A549 (cell line): ENCODE measurements at regions not wholly inside any gene's neighbourhood (a gene's known extent, or its start where the extent isn't known, plus 50 kb on each side); places are given as distances from the start of the nearest gene placed in this dataset.

ENCODE experiments used
- ATAC-seq, 2 experiments: fragments of 200-7000 bp in 1 of 2; fragments of >200 bp in 1 of 2; cut with Nextera tagmentation in 1 of 2; cut with Tn5 transposase in 1 of 2; 3 replicates each; pipeline versions ENCODE4 v1.8.0 to v1.9.1; 2018 to 2020; ENCODE audit warnings: mild to moderate bottlenecking in 1 of 2, moderate library complexity in 1 of 2
- CTCF ChIA-PET: fragments of 300-600 bp; sonication (Branson Sonifier 250); formaldehyde crosslinking; extraction: SDS; loops from one replicate; lab custom pipeline; 2021; ENCODE audit warnings: antibody characterized with exemption, inconsistent platforms; lab: Yijun Ruan, JAX
- POLR2A ChIA-PET: fragments of 350-600 bp; formaldehyde crosslinking; extraction: SDS; loops from one replicate; lab custom pipeline; 2021; ENCODE audit warnings: antibody characterized with exemption, inconsistent platforms; lab: Yijun Ruan, JAX
- DNase-seq, 2 experiments: peaks; one replicate each; pipeline versions ENCODE4 v3.0.0 to v3.0.0-alpha.2; 2011 to 2016; ENCODE audit warnings: low read depth in 1 of 2, low spot score in 1 of 2
- FAIRE-seq: peaks from 2 replicates; lab custom pipeline; 2011; peaks lifted over from hg19 to GRCh38; lab: Jason Lieb, UNC
- H3K27ac ChIP-seq, 2 experiments: fragments of >200 bp; sonication (Bioruptor Twin); formaldehyde crosslinking; 3 replicates each; pipeline ENCODE4 v1.5.1; 2016 to 2017
- H3K4me1 ChIP-seq: fragments of >200 bp; sonication (Bioruptor Twin); formaldehyde crosslinking; 3 replicates; pipeline ENCODE4 v1.6.1; 2016
- H3K4me2 ChIP-seq: fragments of >200 bp; sonication (Bioruptor Twin); formaldehyde crosslinking; 3 replicates; pipeline ENCODE4 v1.6.1; 2016
- H3K4me3 ChIP-seq: fragments of >200 bp; sonication (Bioruptor Twin); formaldehyde crosslinking; 3 replicates; pipeline ENCODE4 v1.5.1; 2016
- H3K9me3 ChIP-seq: fragments of >200 bp; sonication (Bioruptor Twin); formaldehyde crosslinking; 3 replicates; pipeline ENCODE4 v1.6.1; 2016
- CBX2 ChIP-seq: fragments of 200-600 bp; sonication (generic); IDR thresholded peaks from 2 replicates; pipeline ENCODE4 v1.6.1; 2016; ENCODE audit warnings: low read depth, mild to moderate bottlenecking, borderline replicate concordance
- CHD2 ChIP-seq: fragments of 150-350 bp; IDR thresholded peaks from 2 replicates; pipeline ENCODE4 v1.6.1; 2014; ENCODE audit warnings: low read length; ENCODE audit not compliant: partially characterized antibody
- CTCF ChIP-seq: fragments of >200 bp; sonication (Bioruptor Twin); formaldehyde crosslinking; IDR thresholded peaks from 3 replicates; pipeline ENCODE4 v1.5.1; 2016
- FOXS1 ChIP-seq: fragments of 250-450 bp; sonication (Bioruptor Pico); IDR thresholded peaks from 2 replicates; pipeline ENCODE4 v1.5.0; 2020; ENCODE audit warnings: mild to moderate bottlenecking, moderate library complexity
- HMGXB4 ChIP-seq: fragments of 250-450 bp; sonication (Bioruptor Pico); IDR thresholded peaks from 2 replicates; pipeline ENCODE4 v1.5.0; 2021; ENCODE audit warnings: mild to moderate bottlenecking, moderate library complexity, borderline replicate concordance
- JUN ChIP-seq, 2 experiments: fragments of >200 bp; sonication (Bioruptor Twin); formaldehyde crosslinking; IDR thresholded peaks; 2 replicates in 1 of 2; 3 replicates in 1 of 2; pipeline ENCODE4 v1.6.1; 2016 to 2017
- JUNB ChIP-seq: fragments of >200 bp; sonication (Bioruptor Twin); formaldehyde crosslinking; IDR thresholded peaks from 2 replicates; pipeline ENCODE4 v1.6.1; 2016
- KDM1A ChIP-seq: fragments of 200-600 bp; sonication (generic); IDR thresholded peaks from 2 replicates; pipeline ENCODE4 v1.6.1; 2016; ENCODE audit warnings: low read depth, mild to moderate bottlenecking
- MYC ChIP-seq: IDR thresholded peaks from 2 replicates; pipeline ENCODE4 v1.6.1; 2012; ENCODE audit warnings: mild to moderate bottlenecking, inconsistent platforms, low read length, improper control_type of control experiment, borderline replicate concordance
- PHF8 ChIP-seq: fragments of 200-600 bp; sonication (generic); IDR thresholded peaks from 2 replicates; pipeline ENCODE4 v1.6.1; 2016; ENCODE audit warnings: low read depth, mild to moderate bottlenecking, antibody characterized with exemption, moderate library complexity, borderline replicate concordance
- POLR2A ChIP-seq: IDR thresholded peaks from 2 replicates; pipeline ENCODE4 v1.6.1; 2012; ENCODE audit warnings: mild to moderate bottlenecking, low read length
- POLR2AphosphoS2 ChIP-seq: conservative IDR thresholded peaks from 2 replicates; pipeline ENCODE4 v1.6.1; 2012; ENCODE audit warnings: low read length, improper control_type of control experiment, inconsistent platforms
- RCOR1 ChIP-seq: fragments of 150-350 bp; IDR thresholded peaks from 2 replicates; pipeline ENCODE4 v1.6.1; 2014; ENCODE audit warnings: antibody characterized with exemption, low read length, low read depth
- REST ChIP-seq: fragments of 200-600 bp; sonication (generic); IDR thresholded peaks from 2 replicates; pipeline ENCODE4 v1.6.1; 2016; ENCODE audit warnings: antibody characterized with exemption, mild to moderate bottlenecking, moderate library complexity
- SMC3 ChIP-seq: fragments of >200 bp; sonication (Bioruptor Twin); formaldehyde crosslinking; IDR thresholded peaks from 3 replicates; pipeline ENCODE4 v1.6.1; 2018; ENCODE audit warnings: inconsistent platforms
- TFCP2L1 ChIP-seq: fragments of 250-450 bp; sonication (Bioruptor Pico); IDR thresholded peaks from 2 replicates; pipeline ENCODE4 v1.5.0; 2021; ENCODE audit warnings: mild to moderate bottlenecking
- USF2 ChIP-seq: fragments of 450-650 bp; IDR thresholded peaks from 2 replicates; pipeline ENCODE4 v1.6.1; 2014; ENCODE audit warnings: antibody characterized with exemption
- ZC3H11A ChIP-seq: fragments of 450-650 bp; IDR thresholded peaks from 2 replicates; pipeline ENCODE4 v1.6.1; 2014; ENCODE audit warnings: antibody characterized with exemption, mild to moderate bottlenecking
- ZNF302 ChIP-seq: fragments of 250-450 bp; sonication (Bioruptor Pico); IDR thresholded peaks from 2 replicates; pipeline ENCODE4 v1.9.0; 2021; ENCODE audit warnings: inconsistent platforms, mild to moderate bottlenecking, moderate library complexity
- WGBS: methylation state at CpG from one replicate; pipeline ENCODE4 v1.1.6; 2017; ENCODE audit errors: missing lambda C conversion rate; 5-methylcytosine and 5-hydroxymethylcytosine counted together

GRCh38 chr18:77853859-77854258 lies 604.2 kb downstream of the GALR1 start:
- H3K4me2 ChIP-seq, result no peak overlapping the region
- no peak overlapping the region for H3K4me3 ChIP-seq
- H3K4me1 ChIP-seq, result no peaks in the 10 kb centered on the region
- WGBS, result 22% methylated on average over 6 of the region's 12 CpGs
- no peaks in the 10 kb centered on the region for H3K9me3 ChIP-seq
- no peak overlapping the region for H3K27ac ChIP-seq
- DNase-seq (no peak), ATAC-seq (no peak), FAIRE-seq (no peak)
- CTCF ChIA-PET, result no interaction called here
- POLR2A ChIA-PET, result no interaction called here
- TF ChIP-seq RCOR1 (no peak), POLR2A (no peak), FOXS1 (CRISPR knock-in tag) (no peak), JUN (IDR thresholded peaks at IDR 0.05) (no peak), HMGXB4 (no peak), CBX2 (no peak), ZNF302 (CRISPR knock-in tag) (no peak), JUNB (no peak)
- TF ChIP-seq, all 56 proteins: peak for 0

GRCh38 chr18:77857678-77858655 lies 608.3 kb downstream of the GALR1 start:
- no peak overlapping the region for H3K27ac ChIP-seq
- H3K9me3 ChIP-seq, result no peaks in the 10 kb centered on the region
- no peak overlapping the region for H3K4me2 ChIP-seq
- DNase-seq (no peak), FAIRE-seq (no peak), ATAC-seq (no peak)
- ChIA-PET POLR2A (no interaction called here), CTCF (no interaction called here)
- TF ChIP-seq PHF8 (no peak), CBX2 (no peak), KDM1A (no peak), POLR2AphosphoS2 (no peak), REST (no peak), CTCF (no peak), TFCP2L1 (no peak), SMC3 (no peak), CHD2 (no peak), USF2 (no peak), MYC (no peak), ZC3H11A (no peak)
- 3% methylated on average over 7 of the region's 9 CpGs for WGBS
- no peak overlapping the region for H3K4me3 ChIP-seq
- H3K4me1 ChIP-seq, result no peaks in the 10 kb centered on the region
